GM23338 (cell line): ENCODE measurements at regions not wholly inside any gene's neighbourhood (a gene's known extent, or its start where the extent isn't known, plus 50 kb on each side); places are given as distances from the start of the nearest gene placed in this dataset.

Source experiments
- ATAC-seq: fragments of 200-7000 bp; cut with Tn5 transposase; 3 replicates; pipeline ENCODE4 v1.9.1; 2020
- DNase-seq: peaks from one replicate; pipeline ENCODE4 v3.0.0-alpha.2; 2015; ENCODE audit warnings: low spot score
- H2AFZ ChIP-seq: fragments of 200-600 bp; sonication (generic); 2 replicates; pipeline ENCODE4 v1.8.0; 2016; ENCODE audit warnings: antibody characterized with exemption, mild to moderate bottlenecking, moderate library complexity
- H3F3A ChIP-seq: fragments of 200-600 bp; sonication (generic); replicated peaks from 2 replicates; pipeline ENCODE4 v1.8.0; 2017; ENCODE audit warnings: antibody characterized with exemption, mixed run types, low read depth
- H3K27ac ChIP-seq: fragments of 200-600 bp; sonication (generic); 2 replicates; pipeline ENCODE4 v1.6.1; 2016; ENCODE audit warnings: low read depth
- H3K27me3 ChIP-seq: fragments of 200-600 bp; sonication (generic); 2 replicates; pipeline ENCODE4 v1.8.0; 2016; ENCODE audit warnings: mild to moderate bottlenecking, mixed run types, moderate library complexity; ENCODE audit not compliant: insufficient read depth
- H3K36me3 ChIP-seq: fragments of 200-600 bp; sonication (generic); 2 replicates; pipeline ENCODE4 v1.8.0; 2016; ENCODE audit warnings: mild to moderate bottlenecking; ENCODE audit not compliant: insufficient read depth
- H3K4me1 ChIP-seq: fragments of 200-600 bp; sonication (generic); 2 replicates; pipeline ENCODE4 v1.8.0; 2016; ENCODE audit warnings: mild to moderate bottlenecking, moderate library complexity; ENCODE audit not compliant: insufficient read depth
- H3K4me2 ChIP-seq: fragments of 200-600 bp; sonication (generic); 2 replicates; pipeline ENCODE4 v1.7.1; 2017; ENCODE audit warnings: mixed run types
- H3K4me3 ChIP-seq: fragments of 200-600 bp; sonication (generic); 2 replicates; pipeline ENCODE4 v1.6.1; 2016; ENCODE audit warnings: mixed run types
- H3K79me2 ChIP-seq: fragments of 200-600 bp; sonication (generic); replicated peaks from 2 replicates; pipeline ENCODE4 v1.8.0; 2017; ENCODE audit warnings: mild to moderate bottlenecking; ENCODE audit not compliant: insufficient read depth
- H3K9me2 ChIP-seq: fragments of 200-600 bp; sonication (generic); 2 replicates; pipeline ENCODE4 v1.8.0; 2017; ENCODE audit not compliant: insufficient read depth
- H4K20me1 ChIP-seq: fragments of 200-600 bp; sonication (generic); replicated peaks from 2 replicates; pipeline ENCODE4 v1.8.0; 2017; ENCODE audit warnings: mild to moderate bottlenecking; ENCODE audit not compliant: insufficient read depth
- H3K27ac Mint-ChIP-seq: 2 replicates; pipeline ENCODE4 v1.8.0; 2020; ENCODE audit warnings: inconsistent platforms, mild to moderate bottlenecking, moderate library complexity, mixed read lengths
- H3K27me3 Mint-ChIP-seq: 3 replicates; pipeline ENCODE4 v1.8.0; 2022; ENCODE audit warnings: low read depth, mild to moderate bottlenecking, moderate library complexity, mixed read lengths, inconsistent platforms; ENCODE audit not compliant: insufficient read depth, poor library complexity
- H3K36me3 Mint-ChIP-seq: 3 replicates; pipeline ENCODE4 v1.8.0; 2021; ENCODE audit warnings: low read depth, mild to moderate bottlenecking, inconsistent platforms, moderate library complexity, mixed read lengths
- H3K4me1 Mint-ChIP-seq: 3 replicates; pipeline ENCODE4 v1.8.0; 2020; ENCODE audit warnings: mild to moderate bottlenecking, inconsistent platforms, mixed read lengths
- H3K4me3 Mint-ChIP-seq: 3 replicates; pipeline ENCODE4 v1.8.0; 2021; ENCODE audit warnings: moderate library complexity, mild to moderate bottlenecking, inconsistent platforms, mixed read lengths
- H3K9me3 Mint-ChIP-seq: 3 replicates; pipeline ENCODE4 v1.8.0; 2020; ENCODE audit warnings: moderate library complexity, mild to moderate bottlenecking, inconsistent platforms, mixed read lengths
- CTCF ChIP-seq, 2 experiments: fragments of 200-600 bp in 1 of 2; sonication (generic) in 1 of 2; conservative IDR thresholded peaks; 2 replicates each; pipeline versions ENCODE4 v1.5.1 to v1.6.1; 2016 to 2017; ENCODE audit warnings: antibody characterized with exemption in 2 of 2, low read depth in 2 of 2, mild to moderate bottlenecking in 2 of 2, moderate library complexity in 1 of 2
- ETS1 ChIP-seq: IDR thresholded peaks from 2 replicates; pipeline ENCODE4 v1.6.1; 2016; ENCODE audit warnings: antibody characterized with exemption
- EZH2 ChIP-seq: fragments of 200-600 bp; sonication (generic); IDR thresholded peaks from one replicate; pipeline ENCODE4 v1.8.0; 2017; ENCODE audit warnings: antibody characterized with exemption, mild to moderate bottlenecking, low read depth; ENCODE audit not compliant: unreplicated experiment
- EZH2phosphoT487 ChIP-seq: fragments of 200-600 bp; sonication (generic); IDR thresholded peaks from one replicate; pipeline ENCODE4 v1.8.1; 2018; ENCODE audit warnings: antibody characterized with exemption; ENCODE audit not compliant: unreplicated experiment
- POLR2AphosphoS5 ChIP-seq: IDR thresholded peaks from 2 replicates; pipeline ENCODE4 v1.6.1; 2016; ENCODE audit warnings: antibody characterized with exemption, low read depth
- REST ChIP-seq: IDR thresholded peaks from one replicate; pipeline ENCODE4 v1.6.1; 2018; ENCODE audit warnings: antibody characterized with exemption; ENCODE audit not compliant: unreplicated experiment
- STAT1 ChIP-seq: IDR thresholded peaks from one replicate; pipeline ENCODE4 v1.6.1; 2016; ENCODE audit warnings: antibody characterized with exemption; ENCODE audit not compliant: unreplicated experiment
- ZNF114 ChIP-seq: fragments of 250-450 bp; sonication (Bioruptor Pico); IDR thresholded peaks from 2 replicates; pipeline ENCODE4 v1.5.0; 2020; ENCODE audit warnings: mild to moderate bottlenecking, moderate library complexity
- ZNF331 ChIP-seq: fragments of 250-450 bp; sonication (Bioruptor Pico); IDR thresholded peaks from 2 replicates; pipeline ENCODE4 v1.5.0; 2020; ENCODE audit warnings: low read depth, mild to moderate bottlenecking, moderate library complexity

GRCh38 chr13:50527188-50527587 is 316.3 kb downstream of the DLEU7 start (continued):
- TF ChIP-seq REST: no peak
- no peak for TF ChIP-seq EZH2
- no peak for TF ChIP-seq STAT1

GRCh38 chr13:50527612-50528509 is 315.6 kb downstream of the DLEU7 start:
- no peaks in the 10 kb centered on the region; the same call in 1 of the 2 replicates for H3K4me1 ChIP-seq
- H3K27me3 ChIP-seq: no peaks in the 10 kb centered on the region
- H3K36me3 ChIP-seq: no peaks in the 10 kb centered on the region
- no peak overlapping the region for H3K4me3 Mint-ChIP-seq
- no peaks in the 10 kb centered on the region for H3K36me3 Mint-ChIP-seq
- H3K27ac Mint-ChIP-seq: no peak overlapping the region; the same call in 1 of the 2 replicates
- peaks cover 29% of the 10 kb centered on the region for H3K4me1 Mint-ChIP-seq
- DNase-seq (no peak), ATAC-seq (no peak)
- no peaks in the 10 kb centered on the region for H3K79me2 ChIP-seq
- H3K4me3 ChIP-seq: no peak overlapping the region
- no peak overlapping the region for H3K27ac ChIP-seq
- no peak overlapping the region for H2AFZ ChIP-seq
- H4K20me1 ChIP-seq: no peaks in the 10 kb centered on the region
- H3F3A ChIP-seq: no peaks in the 10 kb centered on the region
- H3K9me2 ChIP-seq: peaks cover 6% of the 10 kb centered on the region; the same call in 1 of the 2 replicates
- H3K9me3 Mint-ChIP-seq: no peaks in the 10 kb centered on the region; the same call in 2 of the 3 replicates
- H3K4me2 ChIP-seq: no peak overlapping the region
- no peak for TF ChIP-seq CTCF (conservative IDR thresholded peaks at IDR 0.05; ENCODE audit: low read depth in 2 of 2)
- peaks cover 12% of the 10 kb centered on the region for H3K27me3 Mint-ChIP-seq

GRCh38 chr13:50529154-50529882 is 314.2 kb downstream of the DLEU7 start:
- peaks cover 6% of the 10 kb centered on the region; the same call in 1 of the 3 replicates for H3K36me3 Mint-ChIP-seq
- Histone ChIP-seq H3F3A (no peaks in the 10 kb centered on the region), H3K4me2 (no peak overlapping the region)
- TF ChIP-seq ZNF331 (CRISPR knock-in tag): no peak
- no peak for TF ChIP-seq REST
- no peak for TF ChIP-seq ZNF114
- TF ChIP-seq ETS1: no peak
- no peak for TF ChIP-seq EZH2
- no peak for TF ChIP-seq EZH2phosphoT487
- TF ChIP-seq POLR2AphosphoS5: no peak

More at GRCh38 chr13:50529154-50529882, 314.2 kb downstream of the DLEU7 start:
- Histone ChIP-seq H3K4me1 (no peaks in the 10 kb centered on the region; the same call in 1 of the 2 replicates), H3K9me2 (peaks cover 6% of the 10 kb centered on the region; the same call in 1 of the 2 replicates), H3K36me3 (no peaks in the 10 kb centered on the region; the same call in 1 of the 2 replicates), H3K4me3 (no peak overlapping the region), H3K79me2 (no peaks in the 10 kb centered on the region), H4K20me1 (no peaks in the 10 kb centered on the region), H3K27ac (peak overlapping the region; percentile 45; the same call in 1 of the 2 replicates), H3K27me3 (no peaks in the 10 kb centered on the region), H2AFZ (peak overlapping the region; percentile 14; the same call in 1 of the 2 replicates)
- H3K4me3 Mint-ChIP-seq: no peak overlapping the region
- peaks cover 7% of the 10 kb centered on the region for H3K27me3 Mint-ChIP-seq
- peak overlapping the region; percentile 82 for H3K27ac Mint-ChIP-seq
- H3K9me3 Mint-ChIP-seq: peaks cover 6% of the 10 kb centered on the region; the same call in 2 of the 3 replicates
- ATAC-seq: peak; percentile 60
- H3K4me1 Mint-ChIP-seq: peaks cover 29% of the 10 kb centered on the region
- DNase-seq: no peak
